Activated naive CD4-positive, alpha-beta T cell treated with anti-CD3 and anti-CD28 coated beads, Interleukin-2, amount 10 ng/mL, durations not matched to agents 7 days and 5 days (primary cell): ENCODE measurements at regions not wholly inside any gene's neighbourhood (a gene's known extent, or its start where the extent isn't known, plus 50 kb on each side); places are given as distances from the start of the nearest gene placed in this dataset.
"Not testable (repeated sequence)": the region's sequence is repeated elsewhere in the genome, so short reads cannot be mapped to it uniquely, and the experiment has no call there.

Source experiments
- CTCF ChIA-PET: fragments of 350-600 bp; sonication (Branson Sonifier 250); formaldehyde crosslinking; loops from one replicate; lab custom pipeline; 2021; ENCODE audit warnings: antibody characterized with exemption; lab: Charles Lee
- DNase-seq: peaks from one replicate; pipeline ENCODE4 v3.0.0-alpha.2; 2020
- H3K27ac Mint-ChIP-seq: one replicate; pipeline ENCODE4 v1.8.0; 2021; ENCODE audit warnings: mild to moderate bottlenecking, moderate library complexity, mixed read lengths
- H3K27me3 Mint-ChIP-seq: one replicate; pipeline ENCODE4 v1.8.0; 2021; ENCODE audit warnings: mild to moderate bottlenecking, mixed read lengths
- H3K36me3 Mint-ChIP-seq: one replicate; pipeline ENCODE4 v1.8.0; 2021; ENCODE audit warnings: mixed read lengths
- H3K4me1 Mint-ChIP-seq: one replicate; pipeline ENCODE4 v1.8.0; 2021; ENCODE audit warnings: mixed read lengths
- H3K4me3 Mint-ChIP-seq: one replicate; pipeline ENCODE4 v1.8.0; 2021; ENCODE audit warnings: mild to moderate bottlenecking, moderate library complexity, mixed read lengths
- H3K9me3 Mint-ChIP-seq: one replicate; pipeline ENCODE4 v1.8.0; 2021; ENCODE audit warnings: mixed read lengths

DNA sequence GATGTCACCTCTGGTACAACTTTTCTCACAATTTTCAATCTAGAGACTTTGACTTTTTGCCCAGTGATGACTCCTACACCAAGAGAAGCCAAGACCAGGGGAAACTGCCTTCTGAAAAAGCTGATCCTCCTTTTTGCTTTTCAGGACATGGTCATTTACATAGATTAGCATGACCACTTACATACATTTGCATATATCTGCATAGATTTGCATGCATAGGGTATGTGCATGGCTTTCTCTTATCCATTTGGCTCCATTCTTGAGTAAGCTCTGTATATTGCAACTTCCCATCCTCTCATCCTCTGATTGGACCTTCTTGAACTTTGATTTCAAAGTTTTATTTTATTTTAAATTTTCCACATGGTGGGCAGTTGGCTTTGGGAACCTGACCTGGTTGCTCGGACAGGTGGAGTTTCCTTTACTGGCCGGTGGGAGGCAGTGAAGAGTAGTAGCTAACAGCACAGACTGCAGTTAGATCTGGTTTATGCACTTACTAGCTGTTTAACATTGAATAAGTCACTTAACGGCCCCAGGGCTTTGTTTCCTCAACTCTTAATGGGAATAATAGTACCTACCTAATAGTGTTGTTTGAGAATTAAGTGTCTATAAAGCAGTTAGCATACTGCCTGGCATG lies 92.9 kb downstream of the GPR139 start:
- Mint-ChIP-seq H3K27ac (no peak overlapping the region), H3K27me3 (no peaks in the 10 kb centered on the region), H3K9me3 (no peaks in the 10 kb centered on the region), H3K36me3 (no peaks in the 10 kb centered on the region), H3K4me1 (no peaks in the 10 kb centered on the region), H3K4me3 (no peak overlapping the region)
- CTCF ChIA-PET = interaction anchor here (1.2 to 1.3 kb wide), 2 partner anchors 10 to 320 kb away, joined by 3 to 6 read pairs; no protein-coding TSS in a partner anchor
- DNase-seq = no peak

- Mint-ChIP-seq H3K9me3 (no peaks in the 10 kb centered on the region), H3K27me3 (no peaks in the 10 kb centered on the region), H3K27ac (peak overlapping the region; percentile 24), H3K4me3 (no peak overlapping the region), H3K4me1 (no peaks in the 10 kb centered on the region), H3K36me3 (no peaks in the 10 kb centered on the region)
- CTCF ChIA-PET = no interaction called here
- DNase-seq = no peak
These were observed 94.1 kb downstream of the GPR139 start for GRCh38 chr16:19979638-19980037.

DNA sequence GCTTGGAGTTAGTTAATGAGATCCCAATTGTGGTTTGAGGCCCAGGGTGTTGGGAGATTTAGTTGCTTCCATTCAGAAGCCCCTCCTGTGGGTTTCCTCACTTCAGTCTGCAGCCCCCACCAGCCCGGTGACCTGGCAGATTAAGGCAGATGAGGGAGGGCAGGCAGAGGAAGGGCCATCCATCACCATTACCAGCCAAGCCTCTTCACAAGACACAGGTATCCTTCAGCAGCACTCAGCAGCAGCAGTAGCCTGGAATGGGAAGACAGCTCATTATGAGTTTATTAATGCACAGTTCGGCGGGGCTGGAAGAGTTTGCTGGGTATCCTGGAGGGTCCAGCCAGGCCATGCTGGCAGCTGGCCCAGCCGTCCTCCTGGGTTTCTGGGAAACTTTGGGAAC lies 90.0 kb upstream of the GPRC5B start:
- Mint-ChIP-seq H3K27ac (no peak overlapping the region), H3K27me3 (no peaks in the 10 kb centered on the region), H3K4me1 (no peaks in the 10 kb centered on the region), H3K36me3 (no peaks in the 10 kb centered on the region), H3K9me3 (no peaks in the 10 kb centered on the region), H3K4me3 (no peak overlapping the region)
- CTCF ChIA-PET = no interaction called here
- DNase-seq = no peak

GRCh38 chr16:19972111-19972510 lies 87.5 kb upstream of the GPRC5B start:
- Mint-ChIP-seq H3K27me3 (no peaks in the 10 kb centered on the region), H3K36me3 (no peaks in the 10 kb centered on the region), H3K9me3 (no peaks in the 10 kb centered on the region), H3K4me3 (no peak overlapping the region), H3K27ac (no peak overlapping the region), H3K4me1 (no peaks in the 10 kb centered on the region)
- CTCF ChIA-PET = no interaction called here
- DNase-seq = no peak

DNA sequence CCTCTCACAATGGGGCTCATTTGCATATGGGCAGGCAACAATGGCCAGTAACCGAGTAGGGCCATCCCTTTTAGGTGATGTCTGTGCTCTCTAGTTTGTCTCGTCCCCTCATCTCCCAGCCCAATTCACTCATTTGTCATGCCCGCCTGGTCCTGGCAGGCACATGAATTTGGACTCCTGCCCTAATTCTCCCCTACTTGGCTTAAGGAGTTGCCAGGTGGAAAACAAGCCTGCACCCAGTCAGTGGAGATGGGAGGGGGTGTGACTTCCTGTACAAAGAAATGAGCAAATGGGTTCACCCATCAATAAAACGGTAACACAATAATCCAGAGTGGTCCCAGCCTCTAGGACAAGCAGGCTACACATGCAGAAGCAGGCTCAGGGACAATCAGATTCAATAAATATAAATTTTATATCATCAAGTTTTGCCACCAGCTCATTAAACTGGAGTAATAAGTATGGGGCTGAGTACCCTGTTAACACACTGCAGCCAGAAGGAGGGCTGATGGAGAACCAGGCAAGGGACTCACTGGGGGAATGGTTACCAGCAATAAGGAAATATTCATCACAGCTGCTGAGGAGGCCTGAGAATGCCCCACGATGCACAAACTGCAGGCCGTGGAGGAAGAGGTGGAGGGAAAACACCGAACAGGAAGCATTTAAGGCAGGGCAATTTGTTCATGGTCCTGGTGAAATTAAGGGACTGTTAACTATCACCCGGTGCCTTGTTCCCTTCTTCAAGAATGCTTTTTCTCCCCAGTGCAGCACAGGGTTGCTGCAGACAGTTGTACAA lies 84.4 kb upstream of the GPRC5B start:
- no peak overlapping the region for H3K27ac Mint-ChIP-seq
- H3K36me3 Mint-ChIP-seq = no peaks in the 10 kb centered on the region
- H3K4me1 Mint-ChIP-seq = no peaks in the 10 kb centered on the region
- H3K27me3 Mint-ChIP-seq = no peaks in the 10 kb centered on the region
- no peak overlapping the region for H3K4me3 Mint-ChIP-seq
- CTCF ChIA-PET = no interaction called here
- no peak for DNase-seq
- H3K9me3 Mint-ChIP-seq = no peaks in the 10 kb centered on the region

GRCh38 chr16:19967963-19968362 lies 83.3 kb upstream of the GPRC5B start:
- CTCF ChIA-PET = no interaction called here
- Mint-ChIP-seq H3K4me3 (no peak overlapping the region), H3K27me3 (no peaks in the 10 kb centered on the region), H3K9me3 (no peaks in the 10 kb centered on the region), H3K27ac (no peak overlapping the region), H3K4me1 (no peaks in the 10 kb centered on the region), H3K36me3 (no peaks in the 10 kb centered on the region)
- DNase-seq = no peak

- CTCF ChIA-PET = no interaction called here
- Mint-ChIP-seq H3K36me3 (no peaks in the 10 kb centered on the region), H3K27ac (no peak overlapping the region), H3K27me3 (no peaks in the 10 kb centered on the region), H3K4me3 (no peak overlapping the region), H3K9me3 (no peaks in the 10 kb centered on the region), H3K4me1 (no peaks in the 10 kb centered on the region)
- DNase-seq = no peak
These were observed 82.9 kb upstream of the GPRC5B start for GRCh38 chr16:19967561-19967960.

- Mint-ChIP-seq H3K27ac (no peak overlapping the region), H3K4me3 (no peak overlapping the region), H3K4me1 (no peaks in the 10 kb centered on the region), H3K27me3 (no peaks in the 10 kb centered on the region), H3K36me3 (no peaks in the 10 kb centered on the region), H3K9me3 (no peaks in the 10 kb centered on the region)
- CTCF ChIA-PET = no interaction called here
- DNase-seq = no peak
These were observed 78.7 kb upstream of the GPRC5B start for GRCh38 chr16:19963301-19963700.

GRCh38 chr16:19960183-19960582 lies 75.5 kb upstream of the GPRC5B start:
- no peak for DNase-seq
- no peaks in the 10 kb centered on the region for H3K9me3 Mint-ChIP-seq
- no peaks in the 10 kb centered on the region for H3K4me1 Mint-ChIP-seq
- CTCF ChIA-PET = no interaction called here
- H3K27ac Mint-ChIP-seq = no peak overlapping the region
- H3K4me3 Mint-ChIP-seq = no peak overlapping the region
- no peaks in the 10 kb centered on the region for H3K27me3 Mint-ChIP-seq
- no peaks in the 10 kb centered on the region for H3K36me3 Mint-ChIP-seq

DNA sequence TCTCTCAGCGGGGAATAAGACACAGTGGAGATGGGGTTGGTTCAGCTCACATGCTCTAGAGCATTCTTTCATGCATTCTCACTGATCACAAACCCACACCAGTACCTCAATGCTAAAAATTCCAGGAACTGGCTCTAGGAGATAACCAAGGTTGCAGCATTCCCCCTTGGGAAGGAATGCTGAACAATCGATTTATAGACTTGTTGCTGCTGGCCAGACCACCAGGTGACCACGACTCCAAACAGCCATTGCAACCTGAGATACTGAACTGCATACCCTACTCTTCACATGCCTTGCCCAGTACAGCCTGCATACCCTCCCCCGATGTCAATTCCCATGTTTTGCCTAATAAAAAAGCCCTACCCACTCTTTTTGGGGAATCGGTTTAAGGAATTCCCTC lies 75.1 kb upstream of the GPRC5B start:
- H3K4me3 Mint-ChIP-seq = no peak overlapping the region
- H3K36me3 Mint-ChIP-seq = no peaks in the 10 kb centered on the region
- CTCF ChIA-PET = no interaction called here
- H3K27ac Mint-ChIP-seq = no peak overlapping the region
- no peaks in the 10 kb centered on the region for H3K9me3 Mint-ChIP-seq
- DNase-seq = no peak
- no peaks in the 10 kb centered on the region for H3K4me1 Mint-ChIP-seq
- H3K27me3 Mint-ChIP-seq = no peaks in the 10 kb centered on the region

GRCh38 chr16:19955896-19956295 lies 71.2 kb upstream of the GPRC5B start:
- H3K4me3 Mint-ChIP-seq, H3K27ac Mint-ChIP-seq, CTCF ChIA-PET, H3K36me3 Mint-ChIP-seq, DNase-seq, H3K9me3 Mint-ChIP-seq, H3K4me1 Mint-ChIP-seq, H3K27me3 Mint-ChIP-seq: not testable (repeated sequence)

GRCh38 chr16:19955084-19955483 lies 70.4 kb upstream of the GPRC5B start:
- DNase-seq, H3K4me1 Mint-ChIP-seq, H3K27ac Mint-ChIP-seq, H3K36me3 Mint-ChIP-seq, H3K27me3 Mint-ChIP-seq, CTCF ChIA-PET, H3K4me3 Mint-ChIP-seq, H3K9me3 Mint-ChIP-seq: not testable (repeated sequence)

- H3K9me3 Mint-ChIP-seq = no peaks in the 10 kb centered on the region
- CTCF ChIA-PET = no interaction called here
- no peaks in the 10 kb centered on the region for H3K4me1 Mint-ChIP-seq
- no peak overlapping the region for H3K27ac Mint-ChIP-seq
- no peak for DNase-seq
- H3K36me3 Mint-ChIP-seq = no peaks in the 10 kb centered on the region
- H3K27me3 Mint-ChIP-seq = peaks cover 3% of the 10 kb centered on the region
- no peak overlapping the region for H3K4me3 Mint-ChIP-seq
These were observed 63.8 kb upstream of the GPRC5B start for GRCh38 chr16:19948186-19949104.

DNA sequence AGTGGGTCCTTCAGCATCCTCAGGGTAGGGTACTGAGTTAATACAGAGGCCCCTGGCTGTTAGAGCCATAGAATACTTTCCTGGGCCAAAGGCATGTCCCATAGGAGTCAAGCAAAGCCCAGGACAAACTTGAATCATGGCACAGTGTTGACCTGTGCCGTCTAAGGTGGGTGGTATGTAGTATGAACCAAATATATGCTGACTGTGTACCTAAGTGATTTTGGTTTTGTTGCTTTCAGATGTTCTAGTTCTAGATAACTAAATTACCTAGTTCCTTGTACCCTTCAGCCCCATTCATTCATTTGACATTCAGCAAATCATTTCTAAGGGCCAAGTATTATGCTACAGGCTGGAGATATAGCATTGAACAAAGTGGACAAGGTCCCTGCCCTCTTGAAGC lies 61.3 kb upstream of the GPRC5B start:
- no peaks in the 10 kb centered on the region for H3K4me1 Mint-ChIP-seq
- H3K4me3 Mint-ChIP-seq = no peak overlapping the region
- H3K27me3 Mint-ChIP-seq = peaks cover 3% of the 10 kb centered on the region
- no peak overlapping the region for H3K27ac Mint-ChIP-seq
- no peaks in the 10 kb centered on the region for H3K36me3 Mint-ChIP-seq
- CTCF ChIA-PET = no interaction called here
- no peaks in the 10 kb centered on the region for H3K9me3 Mint-ChIP-seq
- no peak for DNase-seq
